ENCODE measurements at regions not wholly inside any gene's neighbourhood (a gene's known extent, or its start where the extent isn't known, plus 50 kb on each side); places are given as distances from the start of the nearest gene placed in this dataset.
A peak's percentile ranks its signal among the peaks of the same experiment; 100 is the strongest.

DNA sequence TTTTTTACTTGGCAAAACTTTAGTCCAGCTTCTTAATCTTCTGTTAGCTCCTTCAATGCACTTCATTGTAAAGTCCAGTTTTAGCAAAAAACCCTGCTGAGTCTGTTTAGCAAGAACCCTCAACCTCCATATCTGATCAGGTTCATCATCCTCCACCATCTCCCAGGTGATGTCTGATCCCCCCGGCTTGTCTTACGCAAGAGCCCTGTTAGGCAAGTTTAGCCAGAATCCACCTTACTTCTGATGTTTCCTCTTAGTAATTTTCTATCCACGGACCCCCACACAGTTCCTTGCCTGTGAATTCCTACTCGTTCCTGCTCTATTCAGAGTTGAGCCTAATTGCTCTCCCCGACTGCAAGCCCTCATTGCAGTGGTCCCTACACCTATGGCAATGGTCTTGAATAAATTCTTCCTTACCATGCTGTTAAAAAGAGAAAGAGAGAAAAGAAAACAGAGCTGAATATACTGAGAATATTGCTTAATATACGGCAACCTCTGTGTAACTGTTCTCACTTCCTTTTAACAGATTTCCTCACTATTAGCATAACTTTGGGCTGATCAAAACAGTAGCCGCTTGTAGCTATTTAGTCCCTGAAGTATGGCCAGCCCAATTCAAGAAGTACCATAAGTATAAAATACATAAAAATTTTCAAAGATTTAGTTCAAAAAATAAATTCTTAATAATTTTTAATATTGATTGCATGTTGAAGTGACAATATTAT is 78.7 kb upstream of the MME start:
- Histone ChIP-seq H3K9me3 (ENCODE audit: low read depth) (no peaks in the 10 kb centered on the region), H3K27me3 (no peaks in the 10 kb centered on the region), H3K36me3 (no peaks in the 10 kb centered on the region), H3K4me3 (no peak overlapping the region), H3K79me2 (ENCODE audit: low read depth) (no peaks in the 10 kb centered on the region), H3K27ac (no peak overlapping the region), H3F3A (ENCODE audit: low read depth) (no peaks in the 10 kb centered on the region), H3K4me2 (no peak overlapping the region), H2AFZ (replicated peaks) (no peak overlapping the region), H3K4me1 (no peaks in the 10 kb centered on the region), H3K9ac (no peak overlapping the region), H4K20me1 (ENCODE audit: low read depth) (no peaks in the 10 kb centered on the region)
- no peaks in the 10 kb centered on the region for H3K36me3 Mint-ChIP-seq
- no peaks in the 10 kb centered on the region for H3K27me3 Mint-ChIP-seq (ENCODE audit: insufficient read depth, low read depth)
- H3K4me3 Mint-ChIP-seq = no peak overlapping the region
- DNase-seq (ENCODE audit: low spot score) = no peak
- no peak for TF ChIP-seq EZH2 (IDR thresholded peaks at IDR 0.05)
- H3K4me1 Mint-ChIP-seq = no peaks in the 10 kb centered on the region
- peak overlapping the region; percentile 22 for H3K27ac Mint-ChIP-seq
- peaks cover 5% of the 10 kb centered on the region for H3K9me3 Mint-ChIP-seq

DNA sequence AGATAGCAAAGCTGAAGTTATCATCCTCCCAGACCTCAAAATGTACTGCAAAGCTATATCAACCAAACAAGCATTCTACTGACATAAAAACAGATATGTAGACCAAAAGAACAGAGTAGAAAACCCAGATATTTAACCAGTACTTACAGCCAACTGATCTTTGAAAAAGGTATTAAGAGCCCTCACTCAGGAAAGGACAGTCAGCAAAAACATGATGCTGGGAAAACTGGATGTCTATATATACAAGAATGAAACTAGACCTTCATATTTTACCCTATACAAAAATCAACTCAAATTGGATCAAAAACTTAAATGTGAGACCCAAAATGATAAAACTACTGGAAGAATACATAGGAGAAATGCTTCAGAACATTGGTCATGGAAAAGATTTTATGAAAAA is 87.5 kb upstream of the MME start:
- Histone ChIP-seq H2AFZ (replicated peaks) (no peak overlapping the region), H3K4me2 (no peak overlapping the region), H3K4me1 (no peaks in the 10 kb centered on the region), H3K27ac (no peak overlapping the region), H3K36me3 (no peaks in the 10 kb centered on the region), H3K9ac (no peak overlapping the region), H3K27me3 (no peaks in the 10 kb centered on the region), H3F3A (ENCODE audit: low read depth) (no peaks in the 10 kb centered on the region), H4K20me1 (ENCODE audit: low read depth) (no peaks in the 10 kb centered on the region), H3K79me2 (ENCODE audit: low read depth) (no peaks in the 10 kb centered on the region), H3K4me3 (no peak overlapping the region), H3K9me3 (ENCODE audit: low read depth) (no peaks in the 10 kb centered on the region)
- Mint-ChIP-seq H3K27me3 (ENCODE audit: insufficient read depth, low read depth) (no peaks in the 10 kb centered on the region), H3K27ac (no peak overlapping the region), H3K36me3 (no peaks in the 10 kb centered on the region), H3K4me1 (no peaks in the 10 kb centered on the region), H3K9me3 (no peaks in the 10 kb centered on the region), H3K4me3 (no peak overlapping the region)
- no peak for DNase-seq (ENCODE audit: low spot score)
- TF ChIP-seq, protein P1, sequence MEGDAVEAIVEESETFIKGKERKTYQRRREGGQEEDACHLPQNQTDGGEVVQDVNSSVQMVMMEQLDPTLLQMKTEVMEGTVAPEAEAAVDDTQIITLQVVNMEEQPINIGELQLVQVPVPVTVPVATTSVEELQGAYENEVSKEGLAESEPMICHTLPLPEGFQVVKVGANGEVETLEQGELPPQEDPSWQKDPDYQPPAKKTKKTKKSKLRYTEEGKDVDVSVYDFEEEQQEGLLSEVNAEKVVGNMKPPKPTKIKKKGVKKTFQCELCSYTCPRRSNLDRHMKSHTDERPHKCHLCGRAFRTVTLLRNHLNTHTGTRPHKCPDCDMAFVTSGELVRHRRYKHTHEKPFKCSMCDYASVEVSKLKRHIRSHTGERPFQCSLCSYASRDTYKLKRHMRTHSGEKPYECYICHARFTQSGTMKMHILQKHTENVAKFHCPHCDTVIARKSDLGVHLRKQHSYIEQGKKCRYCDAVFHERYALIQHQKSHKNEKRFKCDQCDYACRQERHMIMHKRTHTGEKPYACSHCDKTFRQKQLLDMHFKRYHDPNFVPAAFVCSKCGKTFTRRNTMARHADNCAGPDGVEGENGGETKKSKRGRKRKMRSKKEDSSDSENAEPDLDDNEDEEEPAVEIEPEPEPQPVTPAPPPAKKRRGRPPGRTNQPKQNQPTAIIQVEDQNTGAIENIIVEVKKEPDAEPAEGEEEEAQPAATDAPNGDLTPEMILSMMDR (IDR thresholded peaks at IDR 0.05) = no peak
- TF ChIP-seq EZH2phosphoT487 (IDR thresholded peaks at IDR 0.05) = no peak
- no peak for TF ChIP-seq EZH2 (IDR thresholded peaks at IDR 0.05)

DNA sequence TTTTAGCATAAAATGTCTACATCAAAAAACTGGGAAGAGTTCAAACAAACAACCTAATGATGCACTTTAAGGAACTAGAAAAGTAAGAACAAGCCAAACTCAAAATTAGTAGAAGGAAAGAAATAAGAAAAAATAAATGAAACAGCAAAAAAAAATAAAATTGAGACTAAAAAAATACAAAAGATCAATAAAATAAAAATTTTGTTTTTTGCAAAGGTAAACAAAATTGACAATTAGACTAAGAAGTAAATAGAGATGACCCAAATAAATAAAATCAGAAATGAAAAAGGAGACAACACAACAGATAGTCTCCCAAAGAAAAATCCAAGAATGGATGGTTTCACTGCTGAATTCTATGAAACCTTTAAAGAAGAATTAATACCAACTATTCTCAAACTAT is 89.6 kb upstream of the MME start:
- no peaks in the 10 kb centered on the region for H3K9me3 ChIP-seq (ENCODE audit: low read depth)
- no peak overlapping the region for H2AFZ ChIP-seq (replicated peaks)
- TF ChIP-seq EZH2 (IDR thresholded peaks at IDR 0.05) = no peak
- TF ChIP-seq, protein P1 (IDR thresholded peaks at IDR 0.05) = no peak
- TF ChIP-seq EZH2phosphoT487 (IDR thresholded peaks at IDR 0.05) = no peak
- H4K20me1 ChIP-seq (ENCODE audit: low read depth) = no peaks in the 10 kb centered on the region
- H3K4me1 ChIP-seq = no peaks in the 10 kb centered on the region
- no peaks in the 10 kb centered on the region for H3F3A ChIP-seq (ENCODE audit: low read depth)
- no peaks in the 10 kb centered on the region for H3K4me1 Mint-ChIP-seq
- no peaks in the 10 kb centered on the region for H3K27me3 ChIP-seq
- no peak overlapping the region for H3K4me3 Mint-ChIP-seq
- no peak overlapping the region for H3K9ac ChIP-seq
- DNase-seq (ENCODE audit: low spot score) = no peak
- H3K4me2 ChIP-seq = no peak overlapping the region
- H3K36me3 ChIP-seq = no peaks in the 10 kb centered on the region
- no peaks in the 10 kb centered on the region for H3K9me3 Mint-ChIP-seq
- H3K27me3 Mint-ChIP-seq (ENCODE audit: insufficient read depth, low read depth) = peaks cover 2% of the 10 kb centered on the region
- no peak overlapping the region for H3K4me3 ChIP-seq
- H3K36me3 Mint-ChIP-seq = no peaks in the 10 kb centered on the region
- no peak overlapping the region for H3K27ac Mint-ChIP-seq
- H3K27ac ChIP-seq = no peak overlapping the region
- no peaks in the 10 kb centered on the region for H3K79me2 ChIP-seq (ENCODE audit: low read depth)

- Histone ChIP-seq H3K4me3 (no peak overlapping the region), H3K27me3 (no peaks in the 10 kb centered on the region), H3K79me2 (ENCODE audit: low read depth) (no peaks in the 10 kb centered on the region), H3F3A (ENCODE audit: low read depth) (no peaks in the 10 kb centered on the region), H3K27ac (no peak overlapping the region), H2AFZ (replicated peaks) (no peak overlapping the region), H3K9me3 (ENCODE audit: low read depth) (no peaks in the 10 kb centered on the region), H4K20me1 (ENCODE audit: low read depth) (no peaks in the 10 kb centered on the region), H3K9ac (no peak overlapping the region), H3K4me2 (no peak overlapping the region), H3K36me3 (no peaks in the 10 kb centered on the region), H3K4me1 (no peaks in the 10 kb centered on the region)
- Mint-ChIP-seq H3K27ac (no peak overlapping the region), H3K9me3 (no peaks in the 10 kb centered on the region), H3K36me3 (no peaks in the 10 kb centered on the region), H3K4me3 (no peak overlapping the region), H3K4me1 (no peaks in the 10 kb centered on the region), H3K27me3 (ENCODE audit: insufficient read depth, low read depth) (peaks cover 2% of the 10 kb centered on the region)
- TF ChIP-seq, protein P1 (IDR thresholded peaks at IDR 0.05) = no peak
- TF ChIP-seq EZH2 (IDR thresholded peaks at IDR 0.05) = no peak
- TF ChIP-seq EZH2phosphoT487 (IDR thresholded peaks at IDR 0.05) = no peak
- no peak for DNase-seq (ENCODE audit: low spot score)
Observed at GRCh38 chr3:154987846-154988245, 92.3 kb upstream of the MME start.

Measured in neural progenitor cell (in vitro differentiated cells).